Fibroblast of skin of right biceps (primary cell): ENCODE measurements at regions not wholly inside any gene's neighbourhood (a gene's known extent, or its start where the extent isn't known, plus 50 kb on each side); places are given as distances from the start of the nearest gene placed in this dataset.
A peak's percentile ranks its signal among the peaks of the same experiment; 100 is the strongest.
"Not testable (repeated sequence)": the region's sequence is repeated elsewhere in the genome, so short reads cannot be mapped to it uniquely, and the experiment has no call there.

Experiments used
- DNase-seq: peaks from one replicate; pipeline ENCODE4 v3.0.0-alpha.2; 2013

DNA sequence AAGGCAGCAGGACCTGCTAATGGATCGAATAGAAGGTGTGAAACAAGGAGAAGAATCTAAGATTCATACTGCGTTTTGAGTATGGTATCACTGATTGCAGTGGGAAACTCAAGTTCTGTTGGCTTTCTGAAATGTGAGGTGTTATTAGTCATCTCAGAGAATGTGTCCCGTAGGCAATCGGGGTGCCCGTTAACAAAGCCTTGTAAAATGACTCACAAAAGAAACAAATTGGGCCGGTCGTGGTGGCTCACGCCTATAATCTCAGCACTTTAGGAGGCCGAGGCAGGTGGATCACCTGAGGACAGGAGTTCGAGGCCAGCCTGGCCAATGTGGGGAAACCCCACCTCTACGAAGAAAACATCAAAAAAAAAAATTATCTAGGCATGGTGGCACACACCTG is 118.2 kb upstream of the C7orf33 start:
- DNase-seq = no peak

DNA sequence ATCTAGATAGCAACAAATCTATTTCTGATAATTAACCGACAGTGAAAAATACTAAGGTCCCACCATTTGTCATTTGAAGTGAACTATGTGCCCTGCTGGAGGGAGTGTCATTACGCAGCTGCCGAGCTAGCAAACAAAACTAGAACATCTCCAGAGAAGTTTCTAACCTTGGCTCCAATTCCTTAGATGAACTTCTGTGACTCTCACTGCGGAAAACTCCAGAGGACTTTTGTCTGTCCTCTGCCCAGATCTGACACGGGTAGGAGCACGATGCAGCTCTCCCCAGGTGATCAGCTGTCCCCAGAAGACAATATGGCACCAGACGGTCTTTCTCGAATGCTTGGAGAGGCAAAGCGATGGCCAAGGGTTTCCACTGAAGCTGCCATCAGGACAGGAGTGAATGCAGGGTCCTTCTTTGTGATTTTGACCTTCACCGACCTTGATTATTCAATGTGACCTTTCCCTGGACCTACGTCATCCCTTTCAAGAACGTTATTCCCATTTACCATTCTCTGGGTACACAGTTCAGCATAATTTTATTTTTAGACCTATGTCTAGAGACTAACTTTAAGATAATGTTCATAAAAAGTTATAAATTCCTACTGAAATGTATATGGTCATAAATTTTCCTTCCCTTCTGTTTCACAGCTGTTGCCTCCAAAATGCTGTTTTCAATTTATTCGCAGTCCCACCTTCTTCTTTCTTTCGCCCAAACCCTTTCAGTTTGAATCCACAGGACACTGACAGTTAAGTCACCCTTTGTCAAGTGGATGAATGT is 116.7 kb upstream of the C7orf33 start:
- DNase-seq = no peak

DNA sequence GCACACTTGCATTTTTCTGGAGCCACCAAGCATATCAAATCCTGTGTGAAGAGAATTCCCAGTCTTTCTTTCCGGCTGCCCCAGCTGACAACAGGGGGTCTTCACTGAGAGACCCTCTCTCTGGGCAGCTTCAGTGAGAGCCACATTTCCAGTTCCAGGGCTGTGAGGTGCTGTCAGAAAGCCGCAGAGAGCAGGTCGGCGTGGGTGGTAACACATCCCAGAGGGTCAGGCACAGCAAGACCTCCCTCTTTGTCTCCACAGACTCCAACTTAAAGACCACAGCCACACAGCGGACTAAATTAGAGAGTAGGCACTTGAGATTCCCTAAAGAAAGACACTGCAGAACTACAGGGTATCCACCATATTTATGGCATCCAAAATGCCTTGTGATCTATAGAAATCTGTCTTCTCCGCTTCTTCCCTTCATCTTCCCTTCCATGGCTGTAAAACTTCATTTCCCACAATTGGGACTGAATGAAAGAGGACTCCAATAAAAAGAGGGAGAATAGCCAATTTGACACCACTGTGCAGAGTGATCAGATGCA is 116.0 kb upstream of the C7orf33 start:
- DNase-seq = no peak

DNA sequence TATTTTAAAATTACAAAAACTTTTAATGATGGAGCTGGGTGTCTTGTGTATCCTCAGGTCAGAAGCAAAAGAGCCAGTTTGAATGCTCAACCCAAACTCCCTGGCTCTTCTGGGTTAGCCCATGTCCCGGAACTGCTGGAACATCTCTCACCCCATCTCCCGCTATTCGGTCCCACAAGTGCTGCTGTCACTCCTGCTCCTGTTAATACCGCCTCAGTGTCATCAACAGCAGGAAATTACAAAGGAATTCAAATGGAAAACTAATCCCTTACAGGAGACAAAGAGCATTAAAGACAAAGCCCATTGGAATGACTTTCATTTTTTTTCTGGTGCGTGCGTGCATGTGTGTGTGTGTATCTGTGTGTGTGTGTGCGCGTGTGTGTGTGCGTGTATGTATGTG is 112.0 kb upstream of the C7orf33 start:
- DNase-seq = no peak

DNA sequence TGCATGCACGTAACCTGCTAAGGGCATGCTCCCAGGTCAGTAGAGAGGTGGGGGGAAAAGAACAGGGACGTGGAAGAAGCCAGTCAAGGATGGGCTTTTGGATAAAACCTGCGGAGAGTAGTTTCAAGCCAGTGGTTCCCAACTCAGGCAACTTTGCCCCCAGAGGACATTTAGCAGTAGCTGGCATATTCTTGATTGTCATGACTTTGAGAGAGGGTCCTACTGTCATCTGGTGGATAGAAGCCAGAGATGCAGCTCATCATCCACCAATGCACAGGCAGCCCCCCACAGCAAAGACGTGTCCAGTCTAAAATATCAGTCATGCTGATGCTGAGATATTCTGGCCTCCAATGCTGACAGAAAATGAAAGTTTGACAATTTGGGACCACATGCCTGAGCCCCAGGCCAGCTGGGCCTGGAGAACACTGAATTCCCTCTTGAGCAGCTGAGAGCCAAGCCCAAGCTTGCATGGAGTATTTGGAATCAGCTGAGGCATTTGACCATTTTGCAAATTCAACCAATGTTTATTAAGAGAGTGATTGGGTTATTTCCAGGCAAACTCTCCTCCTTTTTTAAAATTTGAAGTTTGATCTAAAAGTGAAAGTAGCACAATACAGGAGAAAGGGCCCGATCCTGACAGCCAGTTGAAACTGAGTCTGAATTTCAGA is 110.0 kb upstream of the C7orf33 start:
- no peak for DNase-seq

DNA sequence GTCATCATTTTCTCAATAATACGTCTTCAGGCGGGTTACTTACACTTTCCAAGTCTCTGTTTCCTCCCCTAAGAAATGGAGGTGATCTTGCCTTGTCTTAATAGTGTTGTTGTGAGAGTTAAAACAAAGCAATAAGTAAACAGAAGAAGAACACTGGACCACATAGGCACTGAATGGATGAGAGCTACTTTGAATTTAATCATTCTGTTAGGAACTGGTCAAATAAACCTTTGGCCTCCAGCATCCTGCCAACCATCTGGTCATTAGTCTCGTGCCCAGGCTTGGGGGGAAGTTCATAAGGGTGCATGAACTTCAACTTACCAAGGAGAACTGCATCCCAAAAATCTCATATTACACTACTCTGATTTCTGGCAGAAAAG is 109.4 kb upstream of the C7orf33 start:
- no peak for DNase-seq

DNA sequence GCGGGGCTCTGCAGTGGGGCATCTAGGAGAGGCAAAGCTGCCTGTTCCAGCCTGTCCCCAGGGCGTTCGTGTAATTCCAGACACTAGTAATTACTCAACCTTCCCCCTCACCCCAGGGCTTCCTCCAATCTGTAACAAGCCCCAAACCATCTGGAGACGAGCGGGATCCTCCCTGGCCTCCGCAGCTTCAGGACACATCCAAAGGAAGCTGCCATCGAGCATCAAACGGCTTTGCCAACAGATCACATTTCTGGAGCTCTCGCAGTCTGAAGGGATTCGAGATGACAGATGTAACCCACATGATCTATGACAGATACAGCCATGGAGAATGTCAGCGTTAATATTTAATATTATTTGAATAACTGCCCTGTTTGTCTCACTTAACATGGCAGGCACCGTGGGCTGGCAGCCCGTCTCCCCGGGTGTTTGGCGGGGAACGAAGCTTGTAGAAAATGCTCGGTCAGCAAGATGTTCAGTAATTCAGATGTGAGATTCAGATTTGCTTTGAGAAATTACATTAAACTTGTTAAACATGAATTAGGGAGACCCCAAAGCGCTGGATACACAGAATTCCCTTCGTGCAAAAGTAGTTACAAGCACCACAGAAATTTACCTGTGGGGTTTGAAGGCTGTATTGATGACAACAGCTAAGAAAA is 108.5 kb upstream of the C7orf33 start:
- DNase-seq = no peak

DNA sequence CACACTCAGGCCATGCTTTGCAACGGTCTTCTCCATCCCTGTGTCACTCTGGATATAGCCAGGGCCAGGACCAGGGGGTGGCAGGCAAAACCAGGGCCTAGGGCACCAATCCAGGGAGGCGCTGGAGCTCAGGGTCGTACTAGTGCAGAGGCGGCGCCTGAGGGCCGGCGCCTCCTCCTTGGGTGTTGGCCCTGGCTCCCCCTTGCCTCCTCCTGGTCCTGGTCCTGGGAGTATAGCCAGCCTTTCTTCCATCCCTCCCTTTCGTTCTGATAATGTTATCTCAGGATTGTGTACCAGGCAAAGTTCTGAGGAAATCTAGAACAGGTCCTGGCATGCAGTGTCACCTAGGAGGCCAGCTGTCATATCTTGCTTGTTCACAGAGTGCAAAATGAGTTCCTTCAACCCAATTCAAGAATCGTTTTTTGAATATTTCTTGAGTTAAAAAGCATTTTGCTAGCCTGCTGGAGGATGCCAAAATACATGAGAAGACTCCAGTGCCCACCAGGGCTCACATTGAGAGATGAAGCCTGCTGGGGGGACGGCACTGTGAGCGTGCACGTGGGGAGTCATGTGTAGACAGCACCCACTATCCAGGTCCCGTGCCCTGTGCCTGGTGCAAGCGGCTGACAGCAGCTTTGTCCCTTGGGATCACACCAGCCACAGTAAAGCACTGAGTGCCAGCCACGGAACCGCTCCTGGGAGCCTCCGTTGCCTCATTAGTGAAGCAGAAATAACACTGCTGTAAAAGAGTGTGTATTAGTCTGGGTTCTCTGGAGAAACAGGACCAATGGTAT is 106.9 kb upstream of the C7orf33 start:
- no peak for DNase-seq

DNA sequence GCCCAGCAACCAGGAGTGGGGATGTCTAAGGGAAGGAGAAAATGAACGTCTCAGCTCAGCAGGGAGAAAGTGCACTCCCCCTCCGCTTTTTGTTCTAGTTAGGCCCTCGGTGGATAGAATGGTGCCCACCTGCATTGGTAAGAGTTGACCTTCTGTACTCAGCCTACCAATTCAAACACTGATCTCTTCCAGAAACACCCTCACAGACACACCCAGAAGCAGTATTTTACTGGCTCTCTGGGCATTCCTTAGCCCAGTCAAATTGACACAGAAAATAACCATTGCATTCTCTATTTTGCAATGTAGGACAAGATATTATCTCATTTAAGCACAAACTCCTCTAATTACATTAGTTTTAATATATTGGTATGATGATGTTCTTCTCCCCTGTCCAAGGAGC is 106.1 kb upstream of the C7orf33 start:
- DNase-seq = no peak

DNA sequence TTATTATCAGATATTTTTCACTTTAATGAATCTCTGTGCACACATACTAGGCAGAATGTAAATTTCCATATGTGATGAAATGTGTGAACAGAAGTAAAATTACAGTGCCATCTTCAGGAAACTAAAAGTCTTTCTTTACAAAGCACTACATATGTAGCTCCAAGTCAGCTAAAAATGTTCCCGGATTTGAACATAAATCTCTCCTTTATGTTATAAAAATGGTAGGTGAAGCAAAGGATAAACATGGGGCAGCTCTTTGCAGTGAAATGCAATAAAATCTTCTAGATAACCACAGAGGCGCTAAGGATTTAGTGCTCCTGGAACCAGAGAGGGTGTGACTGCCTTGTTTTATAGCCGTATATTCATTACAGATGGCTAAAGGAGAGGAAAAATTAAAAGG is 104.9 kb upstream of the C7orf33 start:
- no peak for DNase-seq

DNA sequence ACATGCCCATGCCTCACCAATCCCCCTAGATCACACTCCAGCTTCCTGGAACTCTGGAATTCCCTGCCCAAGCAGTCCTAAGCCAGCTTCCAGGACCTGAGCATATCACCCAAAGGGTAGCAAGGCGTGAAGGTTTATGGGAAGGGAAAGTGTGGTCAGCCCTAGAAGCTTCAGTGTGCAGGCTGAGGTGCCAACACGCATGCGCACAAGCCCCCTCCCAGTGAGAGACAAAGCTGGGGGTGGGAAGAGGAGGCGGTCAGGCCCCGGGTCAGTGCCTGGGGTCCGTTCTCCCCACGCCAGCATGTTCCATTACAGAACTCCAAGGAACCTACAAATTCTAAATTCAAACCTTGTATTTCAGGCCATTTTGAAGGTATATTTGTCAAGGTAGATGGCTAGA is 103.6 kb upstream of the C7orf33 start:
- no peak for DNase-seq

DNA sequence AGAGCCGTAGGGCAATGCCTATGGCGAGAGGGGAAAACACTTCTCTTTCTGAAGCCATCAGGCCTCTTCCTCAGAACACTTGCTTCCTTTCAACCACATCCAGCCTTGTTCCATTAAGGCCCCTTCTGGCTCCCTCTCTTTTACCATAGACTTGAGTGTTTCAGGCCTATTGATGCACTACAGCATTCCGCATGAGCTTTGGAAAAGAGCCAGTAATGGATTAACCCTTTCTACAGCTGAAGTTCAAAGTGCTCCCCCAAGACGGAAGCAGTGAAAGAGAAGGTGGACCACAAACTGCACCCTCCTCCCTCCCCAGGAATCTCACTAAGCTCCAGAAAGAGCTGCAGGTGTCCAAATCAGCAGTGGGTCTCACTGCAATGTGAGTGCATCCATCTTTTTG is 102.7 kb upstream of the C7orf33 start:
- DNase-seq = no peak

DNA sequence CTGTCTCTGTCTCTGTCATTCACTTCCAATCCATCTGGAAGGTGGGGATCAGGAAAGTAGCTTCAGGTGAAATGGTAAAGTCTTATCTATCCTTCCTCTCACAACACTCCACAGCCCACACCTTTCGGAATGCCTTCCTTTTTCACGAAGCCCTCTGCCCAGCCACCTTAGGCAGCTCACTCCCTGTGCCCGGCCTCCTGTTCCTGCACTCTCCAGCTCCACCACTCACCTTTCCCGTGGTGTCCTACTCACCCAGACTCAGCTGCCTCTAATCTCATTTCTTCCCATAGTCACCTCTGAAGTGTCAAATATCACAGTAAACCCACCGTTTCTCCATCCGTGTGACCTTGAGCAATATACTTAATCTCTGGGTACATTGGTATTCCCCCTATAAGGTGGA is 100.9 kb upstream of the C7orf33 start:
- no peak for DNase-seq

DNA sequence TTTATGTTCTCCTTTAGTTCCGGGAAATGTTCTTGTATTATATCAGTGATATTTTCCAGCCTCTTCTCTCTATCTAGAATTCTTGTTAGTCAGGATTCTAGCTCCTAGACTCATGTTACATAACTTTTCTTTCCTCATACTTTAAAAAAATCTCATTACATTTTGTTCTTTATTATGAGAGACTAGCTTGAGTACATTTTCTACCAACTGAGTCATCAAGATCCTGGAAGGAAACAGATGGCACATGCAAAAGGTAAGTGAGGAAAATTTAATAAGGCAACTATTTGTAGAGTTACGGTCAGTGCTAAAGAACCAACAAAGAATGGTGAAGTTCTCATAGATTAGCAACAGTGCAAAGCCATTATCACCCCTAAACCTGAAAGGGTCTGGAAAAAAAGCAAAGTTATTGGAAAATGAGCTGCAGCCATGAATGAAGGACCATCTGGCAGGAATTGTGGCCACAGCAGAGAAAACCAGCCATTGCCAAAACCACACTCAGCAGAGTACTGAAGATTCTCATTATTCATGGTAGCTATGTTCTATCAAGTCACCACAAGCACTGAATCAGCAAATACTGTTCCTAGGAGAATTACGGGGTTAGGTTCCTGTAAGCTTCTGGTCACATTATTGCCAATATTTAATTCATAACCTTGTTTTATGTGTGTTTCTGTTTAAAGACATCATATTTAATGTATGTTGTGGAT is 98.3 kb upstream of the C7orf33 start:
- no peak for DNase-seq

DNA sequence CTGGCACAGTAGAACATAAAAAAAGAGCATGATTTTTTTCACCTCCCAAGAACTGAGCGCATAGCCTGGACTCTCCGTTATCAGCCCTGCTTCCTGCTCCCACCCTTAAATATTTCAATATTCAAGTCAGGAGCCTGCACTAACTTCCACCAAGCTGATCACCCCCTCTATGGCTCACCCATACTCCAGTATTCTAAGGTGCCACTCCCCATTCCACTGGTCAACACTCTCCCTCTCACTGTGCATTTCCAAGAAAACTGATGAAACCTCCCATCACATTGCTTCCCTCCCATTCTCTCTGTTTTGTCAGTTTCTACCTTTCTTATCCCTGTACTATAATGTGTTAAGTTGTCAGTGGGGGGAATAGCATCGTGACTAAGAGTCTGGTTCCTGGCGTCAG is 95.0 kb upstream of the C7orf33 start:
- DNase-seq = no peak

DNA sequence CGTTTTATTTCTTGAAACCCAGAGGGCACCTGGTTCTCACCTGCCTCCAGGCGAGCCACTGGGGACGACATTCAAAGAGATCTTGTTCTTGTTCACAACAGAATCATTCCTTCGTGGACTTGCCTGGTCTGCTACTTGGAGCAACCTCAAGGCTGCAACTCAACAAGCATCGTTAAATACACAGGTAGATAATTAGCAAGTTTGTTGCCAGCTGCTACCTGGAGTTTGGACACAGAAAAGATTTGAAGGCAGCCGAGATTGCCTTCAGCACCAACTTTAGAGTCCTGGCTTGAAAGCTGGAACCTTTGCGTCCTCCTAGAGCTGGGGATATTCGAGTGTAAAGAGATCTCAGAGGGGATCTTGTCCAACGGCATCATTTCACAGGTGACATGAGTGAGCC is 89.6 kb upstream of the C7orf33 start:
- no peak for DNase-seq

DNA sequence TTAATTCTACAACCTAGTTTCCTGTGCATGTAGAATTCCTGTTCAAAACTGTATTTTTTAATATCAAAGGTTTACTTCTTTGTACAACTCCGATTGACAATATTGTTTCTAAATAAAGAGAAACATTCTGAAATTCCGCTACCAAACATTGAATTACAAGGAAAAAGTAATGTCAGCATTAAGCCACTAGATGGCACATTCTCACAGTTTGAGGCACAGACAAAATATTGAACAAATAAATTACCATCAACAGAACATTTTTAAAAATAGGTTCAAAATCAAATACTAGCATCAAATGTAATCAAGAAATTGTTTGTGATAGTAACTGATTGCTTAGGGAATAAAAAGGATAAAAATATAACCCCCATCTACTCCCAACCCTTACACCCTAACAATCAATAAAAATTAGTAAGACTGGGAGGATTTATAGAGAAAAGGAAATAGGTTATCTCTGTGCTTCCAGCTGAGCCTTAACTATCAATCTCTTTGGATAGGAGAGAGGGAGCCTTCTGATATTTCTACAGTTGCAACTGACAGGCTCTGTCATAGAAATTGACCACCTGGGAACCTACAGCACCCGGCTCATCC is 86.6 kb upstream of the C7orf33 start:
- peak; percentile 33 for DNase-seq

DNA sequence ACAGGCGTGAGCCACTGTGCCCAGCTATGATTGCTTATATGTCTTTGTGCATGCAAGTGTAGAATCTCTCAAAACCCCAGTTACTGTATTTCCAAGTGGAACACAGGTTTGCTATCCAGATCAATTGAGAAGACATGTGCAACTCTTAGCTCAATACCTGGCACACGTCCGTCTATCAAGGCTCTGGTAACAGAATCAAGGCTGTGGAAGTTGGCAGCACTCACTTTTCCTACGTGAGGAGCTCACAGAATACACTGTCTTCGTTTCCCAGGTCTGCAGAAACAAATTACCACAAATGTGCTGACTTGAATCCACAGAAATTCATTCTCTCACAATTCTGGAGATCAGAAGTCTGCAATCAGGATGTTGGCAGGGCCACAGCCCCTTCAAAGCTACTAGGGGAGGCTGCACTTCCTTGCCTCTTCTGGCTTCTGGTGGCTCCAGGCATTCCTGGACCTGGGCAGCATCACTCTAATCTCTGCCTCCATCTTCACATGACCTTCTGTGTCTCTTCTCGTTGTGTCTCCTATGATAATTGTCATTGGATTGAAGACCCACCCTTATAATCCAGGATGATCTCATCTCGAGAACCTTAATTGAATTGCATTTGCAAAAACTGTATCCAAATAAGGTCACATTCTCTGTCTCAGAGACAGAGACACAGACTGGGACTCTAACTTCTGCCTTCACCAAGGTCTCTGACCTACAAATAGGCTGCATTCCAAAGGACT is 84.8 kb upstream of the C7orf33 start:
- no peak for DNase-seq

DNA sequence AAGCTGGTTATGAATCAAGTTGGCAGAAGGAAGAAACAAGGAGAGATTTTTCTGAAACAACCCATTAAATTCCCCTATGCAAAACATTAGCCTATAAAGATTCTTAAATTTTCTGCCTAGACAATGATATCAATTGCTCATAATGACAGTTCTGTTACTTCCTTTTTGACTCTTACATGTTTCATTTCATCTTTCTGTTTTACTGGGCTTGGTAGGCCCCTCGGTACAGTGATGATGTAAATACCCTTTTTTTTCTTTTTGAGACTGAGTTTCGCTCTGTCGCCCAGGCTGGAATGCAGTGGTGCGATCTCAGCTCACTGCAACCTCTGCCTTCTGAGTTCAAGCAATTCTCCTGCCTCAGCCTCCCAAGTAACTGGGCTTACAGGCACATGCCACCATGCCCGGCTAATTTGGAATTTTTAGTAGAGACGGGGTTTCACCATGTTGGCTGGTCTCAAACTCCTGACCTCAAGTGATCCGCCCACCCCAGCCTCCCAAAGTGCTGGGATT is 83.4 kb upstream of the C7orf33 start:
- not testable (repeated sequence) for DNase-seq

DNA sequence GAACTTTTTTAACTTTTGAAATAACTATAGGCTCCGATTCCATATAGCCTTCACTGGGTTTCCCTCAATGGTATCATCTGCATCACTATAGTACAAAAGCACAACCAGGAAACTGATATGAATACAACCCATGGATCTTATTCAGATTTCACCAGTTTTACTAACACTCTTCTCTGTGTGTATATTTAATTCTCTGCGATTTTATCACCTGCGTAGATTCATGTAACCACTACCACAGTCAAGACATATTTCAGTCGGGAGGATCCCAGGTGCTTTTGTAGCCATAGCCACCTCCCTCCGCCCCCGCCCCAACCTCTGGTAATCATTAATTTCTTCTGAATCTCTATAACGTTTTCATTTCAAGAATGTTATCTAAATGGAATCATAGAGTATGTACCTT is 82.8 kb upstream of the C7orf33 start:
- DNase-seq = no peak

DNA sequence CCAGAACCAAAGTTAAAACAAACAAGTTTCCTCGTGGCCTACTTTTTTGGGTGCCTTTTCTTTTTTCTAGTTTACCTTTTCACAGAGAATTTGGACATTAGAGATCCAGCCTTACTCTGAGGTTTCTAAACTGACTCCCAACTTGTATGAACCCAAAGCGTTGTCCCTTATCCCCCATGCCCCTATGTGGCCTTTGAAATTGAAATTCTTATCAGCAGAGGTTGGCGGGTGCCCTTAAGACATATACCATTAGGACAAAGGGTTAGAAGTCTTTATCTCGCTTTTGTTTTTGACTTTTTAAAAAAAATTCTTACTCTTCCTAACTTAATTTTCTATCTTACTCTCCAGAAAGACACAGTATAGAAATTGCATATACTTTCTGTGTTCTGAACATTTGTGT is 76.3 kb upstream of the C7orf33 start:
- DNase-seq = no peak
